ENCODE measurements at regions not wholly inside any gene's neighbourhood (a gene's known extent, or its start where the extent isn't known, plus 50 kb on each side); places are given as distances from the start of the nearest gene placed in this dataset.

- no peak for DNase-seq
Measured at GRCh38 chr11:8740129-8740528, 57.5 kb downstream of the RPL27A start.

GRCh38 chr11:8744423-8744822, 61.8 kb downstream of the RPL27A start:
- no peak for DNase-seq

- no peak for DNase-seq
Measured at GRCh38 chr11:8745431-8746253, 63.0 kb downstream of the RPL27A start.

GRCh38 chr11:8746331-8746974, 63.9 kb downstream of the RPL27A start:
- no peak for DNase-seq

GRCh38 chr11:8747173-8747572, 64.6 kb downstream of the RPL27A start:
- no peak for DNase-seq

- no peak for DNase-seq
Measured at GRCh38 chr11:8748317-8748716, 65.7 kb downstream of the RPL27A start.

GRCh38 chr11:8749202-8749601, 66.6 kb downstream of the RPL27A start:
- DNase-seq = no peak

- no peak for DNase-seq
Measured at GRCh38 chr11:8754241-8754640, 71.6 kb downstream of the RPL27A start.

GRCh38 chr11:8756201-8756600, 73.6 kb downstream of the RPL27A start:
- no peak for DNase-seq

- DNase-seq = no peak
Measured at GRCh38 chr11:8757047-8757446, 74.5 kb downstream of the RPL27A start.

GRCh38 chr11:8757533-8757932, 74.9 kb downstream of the RPL27A start:
- no peak for DNase-seq

GRCh38 chr11:8758619-8759169, 76.1 kb downstream of the RPL27A start:
- no peak for DNase-seq

GRCh38 chr11:8759634-8760033, 77.0 kb downstream of the RPL27A start:
- no peak for DNase-seq

GRCh38 chr11:8760896-8761295, 78.3 kb downstream of the RPL27A start:
- DNase-seq = no peak

- DNase-seq = no peak
Measured at GRCh38 chr11:8763070-8763685, 80.6 kb downstream of the RPL27A start.

- DNase-seq = no peak
Measured at GRCh38 chr11:8765294-8765693, 82.7 kb downstream of the RPL27A start.

- DNase-seq = no peak
Measured at GRCh38 chr11:8766043-8766987, 83.7 kb downstream of the RPL27A start.

GRCh38 chr11:8766988-8767374, 84.4 kb downstream of the RPL27A start:
- no peak for DNase-seq

- no peak for DNase-seq
Measured at GRCh38 chr11:8767466-8768142, 85.0 kb downstream of the RPL27A start.

- no peak for DNase-seq
Measured at GRCh38 chr11:8768625-8769333, 86.2 kb downstream of the RPL27A start.
